ENCODE measurements at regions not wholly inside any gene's neighbourhood (a gene's known extent, or its start where the extent isn't known, plus 50 kb on each side); places are given as distances from the start of the nearest gene placed in this dataset.

DNA sequence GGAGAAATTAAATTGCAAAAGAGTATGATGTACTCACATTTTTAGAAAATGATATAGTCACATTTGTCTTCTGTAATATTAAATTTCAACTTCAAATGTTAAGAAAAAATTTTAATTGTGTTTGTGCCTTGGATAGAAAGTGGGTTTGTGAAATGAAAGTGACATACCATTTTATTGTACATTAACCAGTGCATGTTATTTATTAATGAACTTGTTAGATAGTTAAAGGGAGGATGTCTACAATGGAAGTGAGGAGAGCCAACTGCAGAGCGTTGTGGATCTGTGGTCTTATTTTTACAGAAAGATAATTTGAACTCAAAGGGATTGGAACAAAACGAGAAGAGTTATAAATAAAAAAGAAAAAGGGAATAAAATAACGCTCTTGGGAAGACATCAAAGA is 291.7 kb downstream of the ARL4A start:
- TF ChIP-seq POLR2A (IDR thresholded peaks at IDR 0.05; ENCODE audit: low read depth, low read length) (no peak), POLR2AphosphoS5 (IDR thresholded peaks at IDR 0.05; ENCODE audit: low read depth, low read length) (no peak), TAF1 (IDR thresholded peaks at IDR 0.05; ENCODE audit: borderline replicate concordance, low read depth, low read length) (no peak)

Data from GM12892 (cell line).